Osteoblast (primary cell): ENCODE measurements at regions not wholly inside any gene's neighbourhood (a gene's known extent, or its start where the extent isn't known, plus 50 kb on each side); places are given as distances from the start of the nearest gene placed in this dataset.

ENCODE experiments used
- DNase-seq: peaks from one replicate; pipeline ENCODE4 v3.0.0; 2011; ENCODE audit warnings: low spot score, mixed read lengths; ENCODE audit not compliant: insufficient read length; ENCODE audit errors: missing footprints
- H2AFZ ChIP-seq: 2 replicates; pipeline ENCODE4 v1.6.0; 2011; ENCODE audit warnings: mild to moderate bottlenecking, low read length
- H3K27ac ChIP-seq: 2 replicates; pipeline ENCODE4 v1.5.1; 2011; ENCODE audit warnings: mild to moderate bottlenecking, low read depth, low read length, moderate library complexity
- H3K27me3 ChIP-seq: 2 replicates; pipeline ENCODE4 v1.6.0; 2012; ENCODE audit warnings: mild to moderate bottlenecking, control low read depth, inconsistent platforms, low read length, moderate library complexity; ENCODE audit not compliant: insufficient read depth
- H3K36me3 ChIP-seq: 2 replicates; pipeline ENCODE4 v1.5.1; 2011; ENCODE audit warnings: mild to moderate bottlenecking, low read length, control low read depth, moderate library complexity; ENCODE audit not compliant: insufficient read depth
- H3K4me1 ChIP-seq: 2 replicates; pipeline ENCODE4 v1.5.1; 2011; ENCODE audit warnings: mild to moderate bottlenecking, low read length, control low read depth, moderate library complexity; ENCODE audit not compliant: insufficient read depth
- H3K4me2 ChIP-seq: 2 replicates; pipeline ENCODE4 v1.6.0; 2011; ENCODE audit warnings: mild to moderate bottlenecking, low read length; ENCODE audit not compliant: insufficient read depth
- H3K4me3 ChIP-seq: fragments of 200-600 bp; sonication (generic); 3 replicates; pipeline ENCODE4 v1.5.1; 2012; ENCODE audit warnings: mild to moderate bottlenecking, low read length, inconsistent platforms; ENCODE audit not compliant: insufficient read depth
- H3K79me2 ChIP-seq: 2 replicates; pipeline ENCODE4 v1.6.0; 2012; ENCODE audit warnings: mild to moderate bottlenecking, low read length, control low read depth, inconsistent platforms; ENCODE audit not compliant: insufficient read depth
- H3K9me3 ChIP-seq: 2 replicates; pipeline ENCODE4 v1.5.1; 2011; ENCODE audit warnings: low read depth, low read length, control low read depth
- H4K20me1 ChIP-seq: 2 replicates; pipeline ENCODE4 v1.6.0; 2012; ENCODE audit warnings: mild to moderate bottlenecking, low read length, control low read depth; ENCODE audit not compliant: insufficient read depth
- TF ChIP-seq, protein P1 (sequence below): IDR thresholded peaks from 2 replicates; pipeline ENCODE4 v1.5.1; 2011; ENCODE audit warnings: mild to moderate bottlenecking, low read depth, low read length, moderate library complexity; ENCODE audit errors: extremely low read depth

DNA sequence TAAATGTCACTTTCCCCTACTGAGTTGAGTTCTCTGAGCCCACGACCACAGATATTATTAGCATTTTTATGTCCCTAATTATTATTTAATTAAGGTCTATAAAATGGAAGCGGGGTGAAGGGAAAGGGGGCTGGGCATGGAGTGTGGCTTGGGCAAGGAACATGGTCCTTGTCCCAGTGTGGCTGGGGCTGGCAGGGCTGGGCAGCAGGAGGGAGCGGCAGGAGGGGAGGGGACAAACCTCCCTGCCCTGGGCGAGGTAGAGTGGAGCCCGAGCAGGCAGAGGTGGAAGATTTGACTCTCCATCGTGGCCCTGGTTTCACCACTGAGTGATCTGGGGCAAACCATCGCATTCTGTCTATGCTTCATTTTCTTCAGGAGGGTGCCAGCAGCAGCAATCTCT is 402.9 kb upstream of the C2CD4B start:
- no peak overlapping the region for H3K27ac ChIP-seq
- peaks cover 9% of the 10 kb centered on the region for H4K20me1 ChIP-seq
- no peak overlapping the region for H3K4me2 ChIP-seq
- no peak overlapping the region for H2AFZ ChIP-seq
- H3K4me1 ChIP-seq: peaks cover 35% of the 10 kb centered on the region
- H3K79me2 ChIP-seq: peaks cover 3% of the 10 kb centered on the region
- H3K36me3 ChIP-seq: no peaks in the 10 kb centered on the region
- TF ChIP-seq, protein P1, sequence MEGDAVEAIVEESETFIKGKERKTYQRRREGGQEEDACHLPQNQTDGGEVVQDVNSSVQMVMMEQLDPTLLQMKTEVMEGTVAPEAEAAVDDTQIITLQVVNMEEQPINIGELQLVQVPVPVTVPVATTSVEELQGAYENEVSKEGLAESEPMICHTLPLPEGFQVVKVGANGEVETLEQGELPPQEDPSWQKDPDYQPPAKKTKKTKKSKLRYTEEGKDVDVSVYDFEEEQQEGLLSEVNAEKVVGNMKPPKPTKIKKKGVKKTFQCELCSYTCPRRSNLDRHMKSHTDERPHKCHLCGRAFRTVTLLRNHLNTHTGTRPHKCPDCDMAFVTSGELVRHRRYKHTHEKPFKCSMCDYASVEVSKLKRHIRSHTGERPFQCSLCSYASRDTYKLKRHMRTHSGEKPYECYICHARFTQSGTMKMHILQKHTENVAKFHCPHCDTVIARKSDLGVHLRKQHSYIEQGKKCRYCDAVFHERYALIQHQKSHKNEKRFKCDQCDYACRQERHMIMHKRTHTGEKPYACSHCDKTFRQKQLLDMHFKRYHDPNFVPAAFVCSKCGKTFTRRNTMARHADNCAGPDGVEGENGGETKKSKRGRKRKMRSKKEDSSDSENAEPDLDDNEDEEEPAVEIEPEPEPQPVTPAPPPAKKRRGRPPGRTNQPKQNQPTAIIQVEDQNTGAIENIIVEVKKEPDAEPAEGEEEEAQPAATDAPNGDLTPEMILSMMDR: no peak
- no peak overlapping the region for H3K4me3 ChIP-seq
- no peaks in the 10 kb centered on the region for H3K9me3 ChIP-seq
- H3K27me3 ChIP-seq: no peaks in the 10 kb centered on the region
- DNase-seq: no peak

DNA sequence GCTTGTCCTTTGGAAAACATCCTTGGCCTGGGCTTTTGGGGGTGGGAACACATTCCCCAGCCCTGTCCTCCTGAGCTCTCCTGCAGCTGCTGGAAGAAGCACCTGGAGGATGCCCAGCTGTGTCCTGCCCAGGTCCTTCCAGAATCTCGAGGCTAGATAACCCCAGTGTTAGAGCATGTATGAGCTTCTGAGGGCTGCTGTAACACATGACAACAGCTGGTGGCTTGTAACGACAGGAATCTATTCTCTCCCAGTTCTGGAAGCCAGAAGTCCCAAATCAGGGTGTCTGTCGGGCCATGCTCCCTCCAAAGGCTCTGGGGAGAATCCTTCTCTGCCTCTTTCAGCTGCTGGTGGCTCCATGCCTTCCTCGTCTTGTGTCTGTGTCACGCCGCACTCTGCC is 403.6 kb upstream of the C2CD4B start:
- H3K9me3 ChIP-seq: no peaks in the 10 kb centered on the region
- H3K4me2 ChIP-seq: no peak overlapping the region
- TF ChIP-seq, protein P1: no peak
- H3K4me3 ChIP-seq: no peak overlapping the region
- no peak overlapping the region for H3K27ac ChIP-seq
- H3K79me2 ChIP-seq: peaks cover 3% of the 10 kb centered on the region
- no peak for DNase-seq
- peaks cover 9% of the 10 kb centered on the region for H4K20me1 ChIP-seq
- H3K27me3 ChIP-seq: no peaks in the 10 kb centered on the region
- H3K4me1 ChIP-seq: peaks cover 35% of the 10 kb centered on the region
- H2AFZ ChIP-seq: no peak overlapping the region
- no peaks in the 10 kb centered on the region for H3K36me3 ChIP-seq

DNA sequence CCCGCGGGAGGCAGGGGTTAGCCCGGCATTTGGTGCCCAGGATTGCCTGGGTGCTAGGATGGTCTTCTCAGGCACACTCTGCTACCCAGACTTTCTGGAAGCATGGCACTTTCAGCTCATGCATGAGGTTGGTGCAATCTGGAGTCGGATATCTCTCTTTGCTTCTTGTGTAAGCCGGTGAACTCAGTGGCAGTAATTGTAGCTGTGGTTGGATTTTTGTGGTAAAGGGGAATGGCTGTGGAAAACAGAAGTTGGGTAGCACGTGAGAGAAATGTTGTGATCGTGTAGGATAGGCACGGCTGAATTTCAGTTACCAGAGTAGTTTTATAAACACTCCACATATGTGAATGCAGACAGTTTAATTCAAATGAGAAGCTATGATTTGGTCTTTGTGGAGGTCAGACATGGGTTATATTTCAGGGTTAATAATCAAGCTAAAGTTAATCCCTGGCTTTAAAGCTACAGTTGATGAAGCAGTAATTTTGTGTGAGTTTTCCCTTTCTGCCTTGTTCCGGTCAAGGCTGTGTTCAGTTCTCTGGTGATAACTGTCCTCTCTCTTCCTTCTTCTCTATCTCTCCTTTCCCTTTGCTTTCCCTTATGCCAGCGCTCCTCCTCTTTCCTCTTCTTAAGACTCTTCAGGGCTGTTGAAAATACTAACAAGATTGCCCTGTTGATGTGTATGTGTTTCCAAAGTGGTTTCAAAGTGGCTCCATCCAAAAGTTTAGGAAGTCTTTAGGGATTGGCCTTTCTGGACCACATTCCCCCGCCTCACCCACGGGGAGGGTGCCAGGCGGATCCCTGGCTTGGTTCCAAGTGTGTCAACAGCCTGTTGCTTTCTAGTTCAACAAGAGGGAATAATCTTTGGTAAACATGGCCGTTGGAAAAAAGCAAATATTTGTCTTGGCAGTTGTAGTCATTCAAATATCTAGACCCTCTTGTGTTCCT is 404.6 kb upstream of the C2CD4B start:
- peaks cover 38% of the 10 kb centered on the region for H3K4me1 ChIP-seq
- peak overlapping the region; percentile 70 for H3K4me2 ChIP-seq
- DNase-seq: peak; percentile 90
- H3K9me3 ChIP-seq: no peaks in the 10 kb centered on the region
- no peaks in the 10 kb centered on the region for H3K27me3 ChIP-seq
- peaks cover 9% of the 10 kb centered on the region for H4K20me1 ChIP-seq
- H3K79me2 ChIP-seq: peaks cover 3% of the 10 kb centered on the region
- no peak overlapping the region for H2AFZ ChIP-seq
- H3K4me3 ChIP-seq: peak overlapping the region; percentile 15
- no peaks in the 10 kb centered on the region for H3K36me3 ChIP-seq
- TF ChIP-seq, protein P1: no peak
- H3K27ac ChIP-seq: peak overlapping the region; percentile 50

DNA sequence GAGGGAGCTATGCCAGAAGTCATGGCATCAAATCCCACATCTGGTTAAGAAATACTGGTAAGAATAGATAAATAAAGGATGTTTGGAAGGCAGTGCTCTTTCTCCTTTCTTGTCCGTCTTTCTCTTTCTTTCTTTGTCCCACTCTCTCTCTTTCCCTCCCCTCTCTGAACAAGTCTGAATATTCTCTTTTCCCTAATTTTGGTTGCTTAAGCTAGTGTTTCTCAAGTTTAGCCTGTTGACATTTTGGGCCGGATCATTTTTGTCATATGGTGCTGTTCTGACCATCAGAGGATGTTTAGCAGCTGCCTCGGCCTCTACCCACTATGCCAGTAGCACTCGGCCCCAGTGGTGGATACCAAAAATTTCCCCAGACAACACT is 405.3 kb upstream of the C2CD4B start:
- H3K79me2 ChIP-seq: peaks cover 3% of the 10 kb centered on the region
- peaks cover 9% of the 10 kb centered on the region for H4K20me1 ChIP-seq
- H3K27me3 ChIP-seq: no peaks in the 10 kb centered on the region
- H3K9me3 ChIP-seq: no peaks in the 10 kb centered on the region
- peak overlapping the region; percentile 70 for H3K4me2 ChIP-seq
- no peaks in the 10 kb centered on the region for H3K36me3 ChIP-seq
- TF ChIP-seq, protein P1: no peak
- peak overlapping the region; percentile 50 for H3K27ac ChIP-seq
- peaks cover 39% of the 10 kb centered on the region for H3K4me1 ChIP-seq
- peak overlapping the region; percentile 15 for H3K4me3 ChIP-seq
- no peak overlapping the region for H2AFZ ChIP-seq
- DNase-seq: no peak
